ENCODE measurements at regions not wholly inside any gene's neighbourhood (a gene's known extent, or its start where the extent isn't known, plus 50 kb on each side); places are given as distances from the start of the nearest gene placed in this dataset.
A peak's percentile ranks its signal among the peaks of the same experiment; 100 is the strongest.

DNA sequence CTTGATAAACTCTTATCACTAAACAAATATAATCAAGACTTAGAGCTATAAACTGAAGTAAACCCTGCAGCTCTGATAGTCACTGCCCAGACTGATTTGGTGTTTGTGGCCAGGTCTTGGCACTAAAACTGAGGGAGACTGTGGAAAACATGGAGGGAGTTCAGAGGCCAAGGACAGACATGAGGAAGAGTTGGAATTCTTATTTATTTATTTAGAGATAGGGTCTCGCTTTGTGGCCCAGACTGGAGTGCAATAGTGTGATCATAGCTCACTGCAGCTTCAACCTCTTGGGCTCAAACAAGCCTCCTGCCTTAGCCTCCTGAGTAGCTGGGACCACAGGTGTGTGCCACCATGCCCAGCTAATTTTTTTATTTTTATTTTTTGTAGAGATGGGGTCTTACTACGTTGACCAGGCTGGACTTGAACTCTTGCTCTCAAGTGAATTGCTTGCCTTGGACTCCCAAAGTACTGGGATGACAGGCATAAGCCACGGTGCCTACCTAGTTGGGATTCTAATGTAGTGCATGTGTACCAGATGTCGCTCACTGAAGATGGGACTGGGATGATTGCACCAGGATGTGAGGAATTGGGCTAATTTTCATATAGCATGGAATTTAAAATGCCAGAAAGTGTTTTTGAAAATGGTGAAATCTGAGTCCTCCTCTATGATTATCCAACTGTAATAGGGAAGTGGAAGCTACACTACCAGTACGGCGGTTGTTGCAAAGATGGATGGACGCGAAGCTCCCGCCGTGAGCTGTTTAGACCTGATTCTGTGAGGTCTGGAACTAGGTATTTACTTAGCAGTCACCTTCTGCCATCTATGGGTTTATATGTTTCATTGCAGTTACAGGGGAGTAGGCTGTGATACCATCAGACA lies 52.7 kb upstream of the CTLA4 start:
- Histone ChIP-seq H3K4me1 (peaks cover 39% of the 10 kb centered on the region), H3K9me3 (no peaks in the 10 kb centered on the region), H3K27me3 (replicated peaks; ENCODE audit: control insufficient read depth, insufficient read depth, low read length) (no peaks in the 10 kb centered on the region), H3K36me3 (ENCODE audit: control insufficient read depth, insufficient read depth, low read length) (no peaks in the 10 kb centered on the region), H3K4me3 (ENCODE audit: low read depth, low read length) (no peak overlapping the region)
- Mint-ChIP-seq H3K9me3 (ENCODE audit: unreplicated experiment) (no peaks in the 10 kb centered on the region), H3K4me1 (ENCODE audit: low read depth, unreplicated experiment) (peaks cover 27% of the 10 kb centered on the region), H3K27me3 (ENCODE audit: insufficient read depth, unreplicated experiment) (no peaks in the 10 kb centered on the region), H3K4me3 (ENCODE audit: unreplicated experiment) (peak overlapping the region; percentile 59), H3K36me3 (ENCODE audit: insufficient read depth, unreplicated experiment) (no peaks in the 10 kb centered on the region), H3K27ac (ENCODE audit: unreplicated experiment) (peak overlapping the region; percentile 75)
- BruUV-seq (replicated peaks): TSS peak; percentile 50
- peak; percentile 72 to 77 for DNase-seq
- POLR2A ChIA-PET: interaction anchor here (0.5 to 1.6 kb wide), 3 partner anchors 31 to 680 kb away, joined by 3 to 9 read pairs (median 3); no protein-coding TSS in a partner anchor
- intact Hi-C loops (cut with micrococcal nuclease; ENCODE audit: unreplicated experiment): loop anchor here (1.0 to 10.0 kb wide), 10 partner anchors 32 to 1230 kb away; no protein-coding TSS in a partner anchor
- TF ChIP-seq, protein P1, sequence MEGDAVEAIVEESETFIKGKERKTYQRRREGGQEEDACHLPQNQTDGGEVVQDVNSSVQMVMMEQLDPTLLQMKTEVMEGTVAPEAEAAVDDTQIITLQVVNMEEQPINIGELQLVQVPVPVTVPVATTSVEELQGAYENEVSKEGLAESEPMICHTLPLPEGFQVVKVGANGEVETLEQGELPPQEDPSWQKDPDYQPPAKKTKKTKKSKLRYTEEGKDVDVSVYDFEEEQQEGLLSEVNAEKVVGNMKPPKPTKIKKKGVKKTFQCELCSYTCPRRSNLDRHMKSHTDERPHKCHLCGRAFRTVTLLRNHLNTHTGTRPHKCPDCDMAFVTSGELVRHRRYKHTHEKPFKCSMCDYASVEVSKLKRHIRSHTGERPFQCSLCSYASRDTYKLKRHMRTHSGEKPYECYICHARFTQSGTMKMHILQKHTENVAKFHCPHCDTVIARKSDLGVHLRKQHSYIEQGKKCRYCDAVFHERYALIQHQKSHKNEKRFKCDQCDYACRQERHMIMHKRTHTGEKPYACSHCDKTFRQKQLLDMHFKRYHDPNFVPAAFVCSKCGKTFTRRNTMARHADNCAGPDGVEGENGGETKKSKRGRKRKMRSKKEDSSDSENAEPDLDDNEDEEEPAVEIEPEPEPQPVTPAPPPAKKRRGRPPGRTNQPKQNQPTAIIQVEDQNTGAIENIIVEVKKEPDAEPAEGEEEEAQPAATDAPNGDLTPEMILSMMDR (IDR thresholded peaks at IDR 0.05; ENCODE audit: insufficient read depth in 1 of 2, low read depth in 1 of 2, low read length in 1 of 2, severe bottlenecking in 1 of 2, unreplicated experiment in 1 of 2): peak; percentile 72 to 83
- CTCF ChIA-PET: interaction anchor here (0.5 to 1.8 kb wide), 27 partner anchors 10 to 589 kb away, joined by 3 to 33 read pairs (median 4); no protein-coding TSS in a partner anchor

DNA sequence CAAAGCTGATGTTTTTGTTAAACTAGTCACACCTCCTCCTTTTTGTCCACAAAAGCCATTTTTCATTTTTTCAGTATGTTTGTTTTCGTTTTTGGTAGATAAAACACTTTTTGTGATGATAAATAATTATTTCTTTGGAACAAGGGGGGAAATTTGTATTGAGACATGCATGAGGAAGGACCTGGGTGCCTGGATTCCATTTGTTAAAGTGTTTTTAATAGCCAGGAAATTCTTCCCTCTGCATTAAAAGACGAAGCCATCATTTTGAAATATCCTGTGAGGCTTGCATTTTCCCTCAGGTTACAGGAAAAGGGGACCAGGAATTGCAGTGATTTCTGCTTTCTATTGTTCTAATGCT lies 52.1 kb upstream of the CTLA4 start:
- Mint-ChIP-seq H3K4me1 (ENCODE audit: low read depth, unreplicated experiment) (peaks cover 27% of the 10 kb centered on the region), H3K27me3 (ENCODE audit: insufficient read depth, unreplicated experiment) (no peaks in the 10 kb centered on the region), H3K36me3 (ENCODE audit: insufficient read depth, unreplicated experiment) (no peaks in the 10 kb centered on the region), H3K27ac (ENCODE audit: unreplicated experiment) (peak overlapping the region; percentile 15), H3K9me3 (ENCODE audit: unreplicated experiment) (no peaks in the 10 kb centered on the region), H3K4me3 (ENCODE audit: unreplicated experiment) (peak overlapping the region; percentile 59)
- Histone ChIP-seq H3K27me3 (replicated peaks; ENCODE audit: control insufficient read depth, insufficient read depth, low read length) (no peaks in the 10 kb centered on the region), H3K4me1 (peaks cover 39% of the 10 kb centered on the region), H3K36me3 (ENCODE audit: control insufficient read depth, insufficient read depth, low read length) (no peaks in the 10 kb centered on the region), H3K9me3 (no peaks in the 10 kb centered on the region), H3K4me3 (ENCODE audit: low read depth, low read length) (no peak overlapping the region)
- intact Hi-C loops (cut with micrococcal nuclease; ENCODE audit: unreplicated experiment): loop anchor here (1.0 to 10.0 kb wide), 9 partner anchors 32 to 1231 kb away; no protein-coding TSS in a partner anchor
- TF ChIP-seq, protein P1 (IDR thresholded peaks at IDR 0.05; ENCODE audit: insufficient read depth in 1 of 2, low read depth in 1 of 2, low read length in 1 of 2, severe bottlenecking in 1 of 2, unreplicated experiment in 1 of 2): no peak
- ChIA-PET CTCF (interaction anchor here (0.5 to 1.8 kb wide), 23 partner anchors 10 to 590 kb away, joined by 3 to 33 read pairs (median 4); no protein-coding TSS in a partner anchor), POLR2A (interaction anchor here (0.5 to 1.6 kb wide), 2 partner anchors 32 to 681 kb away, joined by 3 to 9 read pairs; no protein-coding TSS in a partner anchor)
- BruUV-seq (replicated peaks): no TSS peak
- no peak for DNase-seq

DNA sequence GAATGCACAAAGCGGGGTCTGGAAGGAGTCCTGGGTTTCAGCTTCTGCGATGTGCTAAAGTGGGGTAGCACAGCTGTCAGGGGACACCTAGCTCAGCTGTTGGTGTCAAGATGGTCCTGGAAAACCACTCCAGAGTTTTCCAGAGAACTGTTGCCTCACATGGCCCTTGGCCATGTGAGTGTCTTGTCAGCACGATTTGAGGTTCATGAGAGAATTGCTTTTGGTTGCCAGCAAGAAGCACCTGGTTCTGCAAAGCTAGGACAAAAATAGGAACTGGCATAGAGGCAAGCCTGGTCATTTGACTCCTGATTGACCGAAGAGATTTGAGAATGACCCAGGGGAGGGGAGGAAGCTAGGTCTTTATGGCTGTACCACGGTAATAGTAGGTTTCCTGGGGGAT lies 50.4 kb upstream of the CTLA4 start:
- Histone ChIP-seq H3K4me1 (peaks cover 35% of the 10 kb centered on the region), H3K9me3 (no peaks in the 10 kb centered on the region), H3K36me3 (ENCODE audit: control insufficient read depth, insufficient read depth, low read length) (no peaks in the 10 kb centered on the region), H3K27me3 (replicated peaks; ENCODE audit: control insufficient read depth, insufficient read depth, low read length) (no peaks in the 10 kb centered on the region), H3K4me3 (ENCODE audit: low read depth, low read length) (no peak overlapping the region)
- no TSS peak for BruUV-seq (replicated peaks)
- no peak for DNase-seq
- intact Hi-C loops (cut with micrococcal nuclease; ENCODE audit: unreplicated experiment): loop anchor here (10.0 kb wide), 1 partner anchor 1232 kb away; no protein-coding TSS in a partner anchor
- no peaks in the 10 kb centered on the region for H3K9me3 Mint-ChIP-seq (ENCODE audit: unreplicated experiment)
- H3K36me3 Mint-ChIP-seq (ENCODE audit: insufficient read depth, unreplicated experiment): no peaks in the 10 kb centered on the region
- no peak overlapping the region for H3K27ac Mint-ChIP-seq (ENCODE audit: unreplicated experiment)
- no peaks in the 10 kb centered on the region for H3K27me3 Mint-ChIP-seq (ENCODE audit: insufficient read depth, unreplicated experiment)
- TF ChIP-seq, protein P1 (IDR thresholded peaks at IDR 0.05; ENCODE audit: insufficient read depth in 1 of 2, low read depth in 1 of 2, low read length in 1 of 2, severe bottlenecking in 1 of 2, unreplicated experiment in 1 of 2): no peak
- CTCF ChIA-PET: no interaction called here
- peaks cover 27% of the 10 kb centered on the region for H3K4me1 Mint-ChIP-seq (ENCODE audit: low read depth, unreplicated experiment)
- POLR2A ChIA-PET: no interaction called here
- H3K4me3 Mint-ChIP-seq (ENCODE audit: unreplicated experiment): no peak overlapping the region

Measured in Caco-2 (cell line).